H1 (cell line): ENCODE measurements at regions not wholly inside any gene's neighbourhood (a gene's known extent, or its start where the extent isn't known, plus 50 kb on each side); places are given as distances from the start of the nearest gene placed in this dataset.

Experiments used
- CTCF ChIA-PET: fragments of 300-600 bp; sonication (Branson Sonifier 250); formaldehyde crosslinking; loops from one replicate; lab custom pipeline; 2021; ENCODE audit not compliant: partially characterized antibody; lab: Charles Lee
- POLR2A ChIA-PET: fragments of 300-600 bp; sonication (Branson Sonifier 250); formaldehyde crosslinking; loops from one replicate; lab custom pipeline; 2021; ENCODE audit warnings: inconsistent platforms; ENCODE audit not compliant: partially characterized antibody; lab: Charles Lee
- DNase-seq, 2 experiments: peaks; one replicate each; pipeline versions ENCODE4 v3.0.0 to v3.0.0-alpha.2; 2010 to 2022; ENCODE audit warnings: low spot score in 2 of 2, low read depth in 1 of 2, mixed read lengths in 1 of 2
- FAIRE-seq: peaks from 2 replicates; lab custom pipeline; 2011; peaks lifted over from hg19 to GRCh38; lab: Jason Lieb, UNC
- H2AFZ ChIP-seq: 2 replicates; pipeline ENCODE4 v1.8.1; 2012; ENCODE audit warnings: low read length, inconsistent platforms
- H2AK5ac ChIP-seq: 2 replicates; pipeline ENCODE4 v1.6.1; 2013; ENCODE audit warnings: low read depth, low read length
- H2BK120ac ChIP-seq: replicated peaks from 2 replicates; pipeline ENCODE3; 2013; ENCODE audit warnings: low read depth, low read length, inconsistent platforms
- H2BK12ac ChIP-seq: 2 replicates; pipeline ENCODE4 v1.6.1; 2013; ENCODE audit warnings: low read depth, low read length
- H2BK15ac ChIP-seq: 2 replicates; pipeline ENCODE4 v1.6.1; 2013; ENCODE audit warnings: low read length
- H2BK20ac ChIP-seq: 2 replicates; pipeline ENCODE4 v1.6.1; 2013; ENCODE audit warnings: low read length
- H2BK5ac ChIP-seq: 2 replicates; pipeline ENCODE4 v1.6.1; 2013; ENCODE audit warnings: low read depth, low read length
- H3K14ac ChIP-seq: 2 replicates; pipeline ENCODE4 v1.6.1; 2013; ENCODE audit warnings: inconsistent platforms; ENCODE audit not compliant: insufficient read length
- H3K18ac ChIP-seq: 2 replicates; pipeline ENCODE4 v1.6.1; 2013; ENCODE audit warnings: low read length; ENCODE audit errors: extremely low read depth
- H3K23ac ChIP-seq: 2 replicates; pipeline ENCODE4 v1.6.1; 2013; ENCODE audit warnings: inconsistent platforms; ENCODE audit not compliant: insufficient read length
- H3K23me2 ChIP-seq: 2 replicates; pipeline ENCODE4 v1.6.1; 2013; ENCODE audit warnings: low read depth, low read length
- H3K27ac ChIP-seq: 2 replicates; pipeline ENCODE4 v1.6.1; 2011; ENCODE audit warnings: low read depth, low read length, inconsistent platforms
- H3K27me3 ChIP-seq, 4 experiments: replicated peaks in 1 of 4; 1 replicate in 1 of 4; 2 replicates in 3 of 4; pipeline versions ENCODE4 v1.6.1 to v1.8.1; 2011 to 2013; ENCODE audit warnings: low read length in 3 of 4, mild to moderate bottlenecking in 3 of 4, inconsistent platforms in 2 of 4, mixed read lengths in 2 of 4, moderate library complexity in 1 of 4; ENCODE audit not compliant: control insufficient read depth in 3 of 4, insufficient read depth in 3 of 4; ENCODE audit errors: extremely low read depth in 1 of 4
- H3K36me3 ChIP-seq, 4 experiments: 2 replicates each; pipeline versions ENCODE4 v1.6.1 to v1.8.1; 2011 to 2013; ENCODE audit warnings: mild to moderate bottlenecking in 4 of 4, low read length in 3 of 4, moderate library complexity in 2 of 4, control low read depth in 1 of 4, inconsistent platforms in 1 of 4; ENCODE audit not compliant: insufficient read depth in 4 of 4, control insufficient read depth in 2 of 4
- H3K4ac ChIP-seq: replicated peaks from 2 replicates; pipeline ENCODE3; 2013; ENCODE audit warnings: low read length, low read depth, mixed read lengths, inconsistent platforms; ENCODE audit not compliant: insufficient read length
- H3K4me1 ChIP-seq, 4 experiments: replicated peaks in 1 of 4; 1 replicate in 1 of 4; 2 replicates in 3 of 4; pipeline versions ENCODE4 v1.6.1 to v1.8.1; 2011 to 2013; ENCODE audit warnings: low read length in 3 of 4, inconsistent platforms in 2 of 4, mixed read lengths in 1 of 4; ENCODE audit not compliant: insufficient read depth in 4 of 4, control insufficient read depth in 3 of 4
- H3K4me2 ChIP-seq, 2 experiments: 2 replicates each; pipeline versions ENCODE4 v1.6.1 to v1.8.1; 2011 to 2013; ENCODE audit warnings: low read depth in 2 of 2, low read length in 2 of 2, control low read depth in 1 of 2, inconsistent platforms in 1 of 2, mild to moderate bottlenecking in 1 of 2; ENCODE audit not compliant: insufficient read depth in 1 of 2
- H3K4me3 ChIP-seq, 4 experiments: fragments of 200-600, 300-600 bp in 1 of 4; sonication (generic), shearing (Covaris generic), sonication (Bioruptor Twin) in 1 of 4; 2 replicates each; pipeline versions ENCODE4 v1.5.1 to v1.8.1; 2011 to 2016; ENCODE audit warnings: low read length in 4 of 4, low read depth in 3 of 4, control low read depth in 2 of 4, inconsistent platforms in 2 of 4, mild to moderate bottlenecking in 2 of 4, mixed read lengths in 1 of 4, moderate library complexity in 1 of 4; ENCODE audit not compliant: insufficient read depth in 2 of 4; ENCODE audit errors: extremely low read depth in 1 of 4
- H3K56ac ChIP-seq: replicated peaks from 2 replicates; pipeline ENCODE3; 2013; ENCODE audit warnings: low read depth, mild to moderate bottlenecking, mixed read lengths, low read length, inconsistent platforms; ENCODE audit not compliant: insufficient read length
- H3K79me1 ChIP-seq: 2 replicates; pipeline ENCODE4 v1.6.1; 2013; ENCODE audit warnings: low read depth, low read length, control low read depth
- H3K79me2 ChIP-seq, 2 experiments: 2 replicates each; pipeline versions ENCODE4 v1.6.1 to v1.8.1; 2012 to 2013; ENCODE audit warnings: low read length in 2 of 2, mild to moderate bottlenecking in 2 of 2, inconsistent platforms in 1 of 2; ENCODE audit not compliant: insufficient read depth in 2 of 2, control insufficient read depth in 1 of 2
- H3K9ac ChIP-seq, 4 experiments: replicated peaks in 1 of 4; 1 replicate in 1 of 4; 2 replicates in 3 of 4; pipeline versions ENCODE4 v1.6.1 to v1.8.1; 2011 to 2013; ENCODE audit warnings: low read depth in 3 of 4, low read length in 3 of 4, control low read depth in 2 of 4, mild to moderate bottlenecking in 2 of 4, moderate library complexity in 2 of 4, inconsistent platforms in 1 of 4; ENCODE audit errors: extremely low read depth in 1 of 4
- H3K9me3 ChIP-seq, 2 experiments: 2 replicates each; pipeline versions ENCODE4 v1.6.1 to v1.8.1; 2012 to 2013; ENCODE audit warnings: mild to moderate bottlenecking in 2 of 2, moderate library complexity in 2 of 2, control low read depth in 1 of 2, inconsistent platforms in 1 of 2, low read depth in 1 of 2, low read length in 1 of 2, mixed read lengths in 1 of 2; ENCODE audit not compliant: insufficient read depth in 2 of 2
- H4K20me1 ChIP-seq, 2 experiments: replicated peaks in 1 of 2; 2 replicates each; pipeline versions ENCODE3 to v1.8.1; 2011 to 2013; ENCODE audit warnings: inconsistent platforms in 2 of 2, low read length in 2 of 2, mild to moderate bottlenecking in 1 of 2; ENCODE audit not compliant: insufficient read depth in 2 of 2, control insufficient read depth in 1 of 2
- H4K5ac ChIP-seq: 2 replicates; pipeline ENCODE4 v1.6.1; 2013; ENCODE audit warnings: low read length, low read depth, mixed read lengths, inconsistent platforms; ENCODE audit not compliant: insufficient read length
- H4K8ac ChIP-seq: 2 replicates; pipeline ENCODE4 v1.8.0; 2013; ENCODE audit warnings: mild to moderate bottlenecking, moderate library complexity, low read length, inconsistent platforms; ENCODE audit not compliant: insufficient read depth; ENCODE audit errors: extremely low read depth
- H4K91ac ChIP-seq: replicated peaks from 2 replicates; pipeline ENCODE3; 2013; ENCODE audit warnings: low read length, mixed read lengths, inconsistent platforms; ENCODE audit not compliant: insufficient read length
- CHD2 ChIP-seq: IDR thresholded peaks from 2 replicates; pipeline ENCODE4 v1.6.1; 2012; ENCODE audit warnings: low read length, improper control_type of control experiment
- CREB1 ChIP-seq: IDR thresholded peaks from 2 replicates; pipeline ENCODE4 v1.6.1; 2012; ENCODE audit warnings: inconsistent platforms
- EZH2 ChIP-seq: fragments of 200-600 bp; sonication (generic); IDR thresholded peaks from 2 replicates; pipeline ENCODE4 v1.7.1; 2012; ENCODE audit warnings: low read depth, mild to moderate bottlenecking, moderate library complexity, low read length, inconsistent platforms; ENCODE audit not compliant: severe bottlenecking
- GABPA ChIP-seq: IDR thresholded peaks from 2 replicates; pipeline ENCODE4 v1.6.1; 2011; ENCODE audit warnings: mild to moderate bottlenecking, low read length, moderate library complexity, borderline replicate concordance; ENCODE audit not compliant: insufficient read depth
- KDM1A ChIP-seq: fragments of 200-600, 300-600 bp; sonication (generic); IDR thresholded peaks from 2 replicates; pipeline ENCODE4 v1.7.1; 2016; ENCODE audit warnings: mild to moderate bottlenecking, low read length, borderline replicate concordance
- NRF1 ChIP-seq: IDR thresholded peaks from 2 replicates; pipeline ENCODE4 v1.6.1; 2011; ENCODE audit warnings: mild to moderate bottlenecking, low read depth, low read length, improper control_type of control experiment
- RFX5 ChIP-seq: IDR thresholded peaks from 2 replicates; pipeline ENCODE4 v1.6.1; 2011; ENCODE audit warnings: low read depth, low read length, improper control_type of control experiment, borderline replicate concordance
- SP4 ChIP-seq: IDR thresholded peaks from 2 replicates; pipeline ENCODE4 v1.6.1; 2012; ENCODE audit warnings: low read length, inconsistent platforms
- TAF1 ChIP-seq: IDR thresholded peaks from 2 replicates; pipeline ENCODE4 v1.6.1; 2011; ENCODE audit warnings: mild to moderate bottlenecking, low read depth, low read length
- ZNF274 ChIP-seq: IDR thresholded peaks from 2 replicates; pipeline ENCODE4 v1.7.0; 2012; ENCODE audit warnings: low read length, borderline replicate concordance; ENCODE audit errors: extremely low read depth
- WGBS, 2 experiments: shearing (Covaris generic) in 1 of 2; methylation state at CpG; one replicate each; pipeline versions ENCODE4 v1.1.6 to v1.1.7; 2013 to 2015; ENCODE audit warnings: low lambda C conversion rate in 2 of 2, mixed read lengths in 2 of 2, inconsistent platforms in 1 of 2, low coverage in 1 of 2, missing lambda C conversion rate in 1 of 2; ENCODE audit not compliant: insufficient replicate concordance in 2 of 2, insufficient coverage in 1 of 2, insufficient read length in 1 of 2; ENCODE audit errors: extremely low coverage in 1 of 2, missing lambda C conversion rate in 1 of 2; 5-methylcytosine and 5-hydroxymethylcytosine counted together
- TF ChIP-seq, protein P1 (sequence below): IDR thresholded peaks from 2 replicates; pipeline ENCODE4 v1.6.1; 2011; ENCODE audit warnings: low read depth, mild to moderate bottlenecking, low read length; ENCODE audit not compliant: insufficient read depth

DNA sequence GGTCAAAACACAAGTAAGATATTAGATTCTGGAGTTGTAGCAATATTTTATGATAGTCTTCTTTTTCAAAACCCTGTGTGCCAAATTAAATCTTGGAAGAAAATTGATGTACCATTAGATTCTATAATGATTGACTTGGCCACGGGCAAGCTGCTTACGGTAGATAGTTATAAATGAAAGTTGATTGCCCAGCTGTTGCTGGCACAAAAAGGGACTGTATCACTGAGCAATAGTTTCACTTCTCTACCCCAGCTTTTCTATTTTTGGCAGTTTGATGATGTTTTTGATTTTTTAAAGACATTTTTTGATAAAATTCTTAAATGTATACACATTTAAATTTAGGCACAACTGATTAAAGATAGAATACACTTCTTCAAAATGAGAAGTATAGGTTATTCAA is 333.3 kb downstream of the TRAM1L1 start:
- H2BK20ac ChIP-seq: no peak overlapping the region
- WGBS, 2 experiments: 95% methylated on average over 2 of the region's 2 CpGs; no CpG with 5 or more reads in 1 of the 2 experiments
- no peak overlapping the region for H2BK12ac ChIP-seq
- H2AK5ac ChIP-seq: no peak overlapping the region
- H2AFZ ChIP-seq: no peak overlapping the region
- no peaks in the 10 kb centered on the region for H3K4me1 ChIP-seq
- H3K14ac ChIP-seq: no peak overlapping the region
- no peaks in the 10 kb centered on the region for H3K79me2 ChIP-seq
- no peak for DNase-seq
- no peak overlapping the region for H2BK120ac ChIP-seq
- H3K79me1 ChIP-seq: no peaks in the 10 kb centered on the region
- H3K9ac ChIP-seq: no peak overlapping the region
- CTCF ChIA-PET: interaction anchor here (0.6 kb wide), 1 partner anchor 1101 kb away, joined by 3 read pairs; no protein-coding TSS in a partner anchor
- H3K4ac ChIP-seq: no peak overlapping the region
- H4K91ac ChIP-seq: no peak overlapping the region
- no peak for TF ChIP-seq TAF1
- no peak for TF ChIP-seq KDM1A
- TF ChIP-seq CREB1: no peak
- no peak for TF ChIP-seq ZNF274
- TF ChIP-seq NRF1: no peak
- TF ChIP-seq RFX5: no peak
- TF ChIP-seq, protein P1, sequence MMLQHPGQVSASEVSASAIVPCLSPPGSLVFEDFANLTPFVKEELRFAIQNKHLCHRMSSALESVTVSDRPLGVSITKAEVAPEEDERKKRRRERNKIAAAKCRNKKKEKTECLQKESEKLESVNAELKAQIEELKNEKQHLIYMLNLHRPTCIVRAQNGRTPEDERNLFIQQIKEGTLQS: no peak
- no peak for TF ChIP-seq CHD2
- TF ChIP-seq GABPA: no peak
- TF ChIP-seq SP4: no peak
- TF ChIP-seq EZH2: no peak
- no peak overlapping the region for H3K18ac ChIP-seq
- H2BK5ac ChIP-seq: no peak overlapping the region
- no peak overlapping the region for H3K56ac ChIP-seq
- H3K36me3 ChIP-seq: no peaks in the 10 kb centered on the region
- H2BK15ac ChIP-seq: no peak overlapping the region
- no peak overlapping the region for H3K23ac ChIP-seq
- POLR2A ChIA-PET: no interaction called here
- no peak overlapping the region for H4K8ac ChIP-seq
- no peaks in the 10 kb centered on the region for H3K9me3 ChIP-seq
- no peaks in the 10 kb centered on the region for H3K27me3 ChIP-seq
- H3K27ac ChIP-seq: no peak overlapping the region
- no peaks in the 10 kb centered on the region for H3K23me2 ChIP-seq
- no peak overlapping the region for H4K5ac ChIP-seq
- H3K4me2 ChIP-seq: no peak overlapping the region
- no peak overlapping the region for H3K4me3 ChIP-seq
- H4K20me1 ChIP-seq: no peaks in the 10 kb centered on the region
- no peak for FAIRE-seq
